A549 (cell line): ENCODE measurements at regions not wholly inside any gene's neighbourhood (a gene's known extent, or its start where the extent isn't known, plus 50 kb on each side); places are given as distances from the start of the nearest gene placed in this dataset.

Source experiments
- ATAC-seq, 2 experiments: fragments of 200-7000 bp in 1 of 2; fragments of >200 bp in 1 of 2; cut with Nextera tagmentation in 1 of 2; cut with Tn5 transposase in 1 of 2; 3 replicates each; pipeline versions ENCODE4 v1.8.0 to v1.9.1; 2018 to 2020; ENCODE audit warnings: mild to moderate bottlenecking in 1 of 2, moderate library complexity in 1 of 2
- CTCF ChIA-PET: fragments of 300-600 bp; sonication (Branson Sonifier 250); formaldehyde crosslinking; extraction: SDS; loops from one replicate; lab custom pipeline; 2021; ENCODE audit warnings: antibody characterized with exemption, inconsistent platforms; lab: Yijun Ruan, JAX
- POLR2A ChIA-PET: fragments of 350-600 bp; formaldehyde crosslinking; extraction: SDS; loops from one replicate; lab custom pipeline; 2021; ENCODE audit warnings: antibody characterized with exemption, inconsistent platforms; lab: Yijun Ruan, JAX
- DNase-seq, 2 experiments: peaks; one replicate each; pipeline versions ENCODE4 v3.0.0 to v3.0.0-alpha.2; 2011 to 2016; ENCODE audit warnings: low read depth in 1 of 2, low spot score in 1 of 2
- FAIRE-seq: peaks from 2 replicates; lab custom pipeline; 2011; peaks lifted over from hg19 to GRCh38; lab: Jason Lieb, UNC
- H3K27ac ChIP-seq, 2 experiments: fragments of >200 bp; sonication (Bioruptor Twin); formaldehyde crosslinking; 3 replicates each; pipeline ENCODE4 v1.5.1; 2016 to 2017
- H3K4me1 ChIP-seq: fragments of >200 bp; sonication (Bioruptor Twin); formaldehyde crosslinking; 3 replicates; pipeline ENCODE4 v1.6.1; 2016
- H3K4me2 ChIP-seq: fragments of >200 bp; sonication (Bioruptor Twin); formaldehyde crosslinking; 3 replicates; pipeline ENCODE4 v1.6.1; 2016
- H3K4me3 ChIP-seq: fragments of >200 bp; sonication (Bioruptor Twin); formaldehyde crosslinking; 3 replicates; pipeline ENCODE4 v1.5.1; 2016
- H3K9me3 ChIP-seq: fragments of >200 bp; sonication (Bioruptor Twin); formaldehyde crosslinking; 3 replicates; pipeline ENCODE4 v1.6.1; 2016
- ATOH8 ChIP-seq: fragments of 250-450 bp; sonication (Bioruptor Pico); IDR thresholded peaks from 2 replicates; pipeline ENCODE4 v1.5.0; 2020; ENCODE audit warnings: low read depth, mild to moderate bottlenecking, moderate library complexity
- BCL3 ChIP-seq: fragments of >200 bp; sonication (Bioruptor Twin); formaldehyde crosslinking; IDR thresholded peaks from 3 replicates; pipeline ENCODE4 v1.6.1; 2016
- CEBPB ChIP-seq, 2 experiments: fragments of >200 bp in 1 of 2; sonication (Bioruptor Twin) in 1 of 2; formaldehyde crosslinking in 1 of 2; IDR thresholded peaks; 2 replicates each; pipeline ENCODE4 v1.6.1; 2012 to 2016
- EHF ChIP-seq: fragments of 250-450 bp; sonication (Bioruptor Pico); IDR thresholded peaks from 2 replicates; pipeline ENCODE4 v1.5.0; 2020; ENCODE audit warnings: mild to moderate bottlenecking
- ELK1 ChIP-seq: fragments of 150-350 bp; IDR thresholded peaks from 2 replicates; pipeline ENCODE4 v1.6.1; 2014; ENCODE audit warnings: low read depth, mild to moderate bottlenecking, low read length
- EP300 ChIP-seq, 2 experiments: fragments of >200 bp; sonication (Bioruptor Twin); formaldehyde crosslinking; IDR thresholded peaks; 2 replicates in 1 of 2; 3 replicates in 1 of 2; pipeline ENCODE4 v1.6.1; 2016 to 2017
- FOSB ChIP-seq: fragments of 250-450 bp; sonication (Bioruptor Pico); IDR thresholded peaks from 2 replicates; pipeline ENCODE4 v1.5.0; 2020; ENCODE audit warnings: mild to moderate bottlenecking, moderate library complexity
- FOSL2 ChIP-seq, 2 experiments: fragments of 450-650 bp in 1 of 2; fragments of >200 bp in 1 of 2; sonication (Bioruptor Twin) in 1 of 2; formaldehyde crosslinking; IDR thresholded peaks; 2 replicates each; pipeline versions ENCODE4 v1.5.0 to v1.6.1; 2016 to 2020; ENCODE audit warnings: mild to moderate bottlenecking in 1 of 2, moderate library complexity in 1 of 2
- FOXS1 ChIP-seq: fragments of 250-450 bp; sonication (Bioruptor Pico); IDR thresholded peaks from 2 replicates; pipeline ENCODE4 v1.5.0; 2020; ENCODE audit warnings: mild to moderate bottlenecking, moderate library complexity
- HMGXB4 ChIP-seq: fragments of 250-450 bp; sonication (Bioruptor Pico); IDR thresholded peaks from 2 replicates; pipeline ENCODE4 v1.5.0; 2021; ENCODE audit warnings: mild to moderate bottlenecking, moderate library complexity, borderline replicate concordance
- HOXA7 ChIP-seq: fragments of 250-450 bp; sonication (Bioruptor Pico); IDR thresholded peaks from 2 replicates; pipeline ENCODE4 v1.5.0; 2020; ENCODE audit warnings: mild to moderate bottlenecking, moderate library complexity
- JUNB ChIP-seq: fragments of >200 bp; sonication (Bioruptor Twin); formaldehyde crosslinking; IDR thresholded peaks from 2 replicates; pipeline ENCODE4 v1.6.1; 2016
- MAX ChIP-seq: IDR thresholded peaks from 2 replicates; pipeline ENCODE4 v1.6.1; 2012
- MAZ ChIP-seq: fragments of 150-350 bp; IDR thresholded peaks from 2 replicates; pipeline ENCODE4 v1.6.1; 2014; ENCODE audit warnings: antibody characterized with exemption, low read depth, low read length, borderline replicate concordance
- MYC ChIP-seq: IDR thresholded peaks from 2 replicates; pipeline ENCODE4 v1.6.1; 2012; ENCODE audit warnings: mild to moderate bottlenecking, inconsistent platforms, low read length, improper control_type of control experiment, borderline replicate concordance
- PBX3 ChIP-seq: IDR thresholded peaks from 2 replicates; pipeline ENCODE4 v1.6.1; 2012
- POLR2A ChIP-seq: IDR thresholded peaks from 2 replicates; pipeline ENCODE4 v1.6.1; 2012; ENCODE audit warnings: mild to moderate bottlenecking, low read length
- REST ChIP-seq: fragments of 200-600 bp; sonication (generic); IDR thresholded peaks from 2 replicates; pipeline ENCODE4 v1.6.1; 2016; ENCODE audit warnings: antibody characterized with exemption, mild to moderate bottlenecking, moderate library complexity
- SREBF2 ChIP-seq: fragments of 450-650 bp; IDR thresholded peaks from 2 replicates; pipeline ENCODE4 v1.6.1; 2014; ENCODE audit warnings: mild to moderate bottlenecking, moderate library complexity
- TFCP2L1 ChIP-seq: fragments of 250-450 bp; sonication (Bioruptor Pico); IDR thresholded peaks from 2 replicates; pipeline ENCODE4 v1.5.0; 2021; ENCODE audit warnings: mild to moderate bottlenecking
- ZFP36 ChIP-seq: fragments of 450-650 bp; IDR thresholded peaks from 2 replicates; pipeline ENCODE4 v1.6.1; 2014; ENCODE audit warnings: borderline replicate concordance; ENCODE audit not compliant: partially characterized antibody
- WGBS: methylation state at CpG from one replicate; pipeline ENCODE4 v1.1.6; 2017; ENCODE audit errors: missing lambda C conversion rate; 5-methylcytosine and 5-hydroxymethylcytosine counted together

- no peak overlapping the region for H3K4me3 ChIP-seq
- no peak overlapping the region for H3K27ac ChIP-seq
- TF ChIP-seq HOXA7 (CRISPR knock-in tag) (no peak), FOSB (CRISPR knock-in tag) (no peak)
- no peaks in the 10 kb centered on the region for H3K9me3 ChIP-seq
- no peak overlapping the region for H3K4me2 ChIP-seq
- DNase-seq (no peak), FAIRE-seq (no peak), ATAC-seq (no peak)
- POLR2A ChIA-PET, result no interaction called here
- CTCF ChIA-PET, result no interaction called here
- no peaks in the 10 kb centered on the region for H3K4me1 ChIP-seq
Observed at GRCh38 chr4:187767687-187768086, 227.9 kb upstream of the ZFP42 start.

- peak in 1 of 2 experiments; percentile 4 for DNase-seq
- Histone ChIP-seq H3K4me2 (no peak overlapping the region), H3K4me3 (no peak overlapping the region), H3K4me1 (no peaks in the 10 kb centered on the region), H3K27ac (no peak overlapping the region), H3K9me3 (no peaks in the 10 kb centered on the region)
- WGBS, result 81% methylated on average over 8 of the region's 8 CpGs
- FAIRE-seq, result no peak
- ATAC-seq, result no peak
- ChIA-PET CTCF (no interaction called here), POLR2A (no interaction called here)
- TF ChIP-seq FOSL2 (IDR thresholded peaks at IDR 0.05) (no peak), FOSL2 (CRISPR knock-in tag; IDR thresholded peaks at IDR 0.05) (no peak)
Observed at GRCh38 chr4:187770345-187770744, 225.2 kb upstream of the ZFP42 start.

- H3K4me1 ChIP-seq, result 0 out of 3 replicates have a peak, but pooled peaks cover 4% of the 10 kb centered on the region
- DNase-seq, result no peak
- TF ChIP-seq HMGXB4 (CRISPR knock-in tag) (no peak), ZFP36 (no peak), TFCP2L1 (CRISPR knock-in tag) (no peak), JUNB (no peak), ELK1 (no peak), MAZ (no peak), PBX3 (no peak), MAX (no peak), EP300 (IDR thresholded peaks at IDR 0.05) (no peak), MYC (no peak), SREBF2 (no peak), EHF (CRISPR knock-in tag) (no peak), BCL3 (no peak), HOXA7 (CRISPR knock-in tag) (no peak), REST (no peak), CEBPB (IDR thresholded peaks at IDR 0.05) (no peak), FOXS1 (CRISPR knock-in tag) (no peak), ATOH8 (CRISPR knock-in tag) (no peak), POLR2A (no peak)
- H3K27ac ChIP-seq, result no peak overlapping the region
- FAIRE-seq, result no peak
- CTCF ChIA-PET, result no interaction called here
- H3K4me3 ChIP-seq, result no peak overlapping the region
- no peaks in the 10 kb centered on the region; the same call in 2 of the 3 replicates for H3K9me3 ChIP-seq
- H3K4me2 ChIP-seq, result no peak overlapping the region
- POLR2A ChIA-PET, result no interaction called here
- WGBS, result 67% methylated on average over 3 of the region's 3 CpGs
- ATAC-seq, result no peak
Observed at GRCh38 chr4:187777954-187778353, 217.6 kb upstream of the ZFP42 start.
